Stimulated activated effector memory CD8-positive, alpha-beta T cell treated with anti-CD3 and anti-CD28 coated beads, Interleukin-12 subunit alpha, Interleukin-12 subunit beta, amount 100 ng/mL, for 72 hours (primary cell): ENCODE measurements at regions not wholly inside any gene's neighbourhood (a gene's known extent, or its start where the extent isn't known, plus 50 kb on each side); places are given as distances from the start of the nearest gene placed in this dataset.
"Not testable (repeated sequence)": the region's sequence is repeated elsewhere in the genome, so short reads cannot be mapped to it uniquely, and the experiment has no call there.

ENCODE experiments used
- ATAC-seq: fragments of 150-1000 bp; cut with Tn5 transposase; 2 replicates; pipeline ENCODE4 v1.10.0; 2021
- DNase-seq, 2 donors: peaks; one replicate each; pipeline ENCODE4 v3.0.0; 2021 to 2022; ENCODE audit warnings: low spot score in 2 of 2
- H3K27ac Mint-ChIP-seq: one replicate; pipeline ENCODE4 v1.8.0; 2022; ENCODE audit warnings: mild to moderate bottlenecking, mixed read lengths
- H3K36me3 Mint-ChIP-seq: one replicate; pipeline ENCODE4 v1.8.0; 2022; ENCODE audit warnings: mild to moderate bottlenecking, mixed read lengths
- H3K4me1 Mint-ChIP-seq: one replicate; pipeline ENCODE4 v1.8.0; 2022; ENCODE audit warnings: mixed read lengths
- H3K4me3 Mint-ChIP-seq: one replicate; pipeline ENCODE4 v1.8.0; 2022; ENCODE audit warnings: mild to moderate bottlenecking, mixed read lengths
- H3K9me3 Mint-ChIP-seq: one replicate; pipeline ENCODE4 v1.8.0; 2022; ENCODE audit warnings: mixed read lengths

- no peak for DNase-seq
- ATAC-seq: no peak
- H3K4me3 Mint-ChIP-seq: no peak overlapping the region
- H3K27ac Mint-ChIP-seq: no peak overlapping the region
- H3K9me3 Mint-ChIP-seq: peaks cover 9% of the 10 kb centered on the region
- H3K4me1 Mint-ChIP-seq: no peaks in the 10 kb centered on the region
- H3K36me3 Mint-ChIP-seq: no peaks in the 10 kb centered on the region
Measured at GRCh38 chr13:103931885-103932284, 865.7 kb upstream of the SLC10A2 start.

- DNase-seq (no peak), ATAC-seq (no peak)
- Mint-ChIP-seq H3K27ac (no peak overlapping the region), H3K36me3 (no peaks in the 10 kb centered on the region), H3K9me3 (peaks cover 9% of the 10 kb centered on the region), H3K4me3 (no peak overlapping the region), H3K4me1 (no peaks in the 10 kb centered on the region)
Measured at GRCh38 chr13:103931331-103931845, 865.2 kb upstream of the SLC10A2 start.

GRCh38 chr13:103926118-103926517 is 859.9 kb upstream of the SLC10A2 start:
- no peak for ATAC-seq
- DNase-seq: no peak
- H3K9me3 Mint-ChIP-seq: peaks cover 6% of the 10 kb centered on the region
- no peak overlapping the region for H3K4me3 Mint-ChIP-seq
- no peaks in the 10 kb centered on the region for H3K36me3 Mint-ChIP-seq
- H3K27ac Mint-ChIP-seq: no peak overlapping the region
- no peaks in the 10 kb centered on the region for H3K4me1 Mint-ChIP-seq

- H3K4me3 Mint-ChIP-seq: no peak overlapping the region
- peaks cover 5% of the 10 kb centered on the region for H3K9me3 Mint-ChIP-seq
- no peak overlapping the region for H3K27ac Mint-ChIP-seq
- no peaks in the 10 kb centered on the region for H3K4me1 Mint-ChIP-seq
- no peak for ATAC-seq
- DNase-seq: no peak
- H3K36me3 Mint-ChIP-seq: no peaks in the 10 kb centered on the region
Measured at GRCh38 chr13:103908911-103909310, 842.7 kb upstream of the SLC10A2 start.

GRCh38 chr13:103908274-103908673 is 842.1 kb upstream of the SLC10A2 start:
- H3K27ac Mint-ChIP-seq: no peak overlapping the region
- ATAC-seq: no peak

GRCh38 chr13:103903790-103904189 is 837.6 kb upstream of the SLC10A2 start:
- Mint-ChIP-seq H3K4me3 (no peak overlapping the region), H3K4me1 (no peaks in the 10 kb centered on the region), H3K27ac (no peak overlapping the region), H3K9me3 (peaks cover 2% of the 10 kb centered on the region), H3K36me3 (no peaks in the 10 kb centered on the region)
- ATAC-seq (no peak), DNase-seq (no peak)

More at GRCh38 chr13:103908274-103908673, 842.1 kb upstream of the SLC10A2 start:
- Mint-ChIP-seq H3K36me3 (no peaks in the 10 kb centered on the region), H3K4me3 (no peak overlapping the region), H3K9me3 (peaks cover 5% of the 10 kb centered on the region), H3K4me1 (no peaks in the 10 kb centered on the region)
- no peak for DNase-seq

GRCh38 chr13:103898481-103898880 is 832.3 kb upstream of the SLC10A2 start:
- no peak for DNase-seq
- H3K27ac Mint-ChIP-seq: no peak overlapping the region
- no peaks in the 10 kb centered on the region for H3K4me1 Mint-ChIP-seq
- H3K36me3 Mint-ChIP-seq: no peaks in the 10 kb centered on the region
- no peak overlapping the region for H3K4me3 Mint-ChIP-seq
- H3K9me3 Mint-ChIP-seq: peaks cover 3% of the 10 kb centered on the region
- ATAC-seq: no peak

- H3K36me3 Mint-ChIP-seq: no peaks in the 10 kb centered on the region
- peaks cover 3% of the 10 kb centered on the region for H3K9me3 Mint-ChIP-seq
- H3K4me3 Mint-ChIP-seq: no peak overlapping the region
- DNase-seq (no peak), ATAC-seq (no peak)
- no peak overlapping the region for H3K27ac Mint-ChIP-seq
- H3K4me1 Mint-ChIP-seq: no peaks in the 10 kb centered on the region
Measured at GRCh38 chr13:103895835-103896531, 829.8 kb upstream of the SLC10A2 start.

- peaks cover 3% of the 10 kb centered on the region for H3K9me3 Mint-ChIP-seq
- no peak for DNase-seq
- no peaks in the 10 kb centered on the region for H3K36me3 Mint-ChIP-seq
- no peak overlapping the region for H3K27ac Mint-ChIP-seq
- no peak overlapping the region for H3K4me3 Mint-ChIP-seq
- no peaks in the 10 kb centered on the region for H3K4me1 Mint-ChIP-seq
- no peak for ATAC-seq
Measured at GRCh38 chr13:103894626-103895025, 828.4 kb upstream of the SLC10A2 start.

- peaks cover 20% of the 10 kb centered on the region for H3K9me3 Mint-ChIP-seq
- no peaks in the 10 kb centered on the region for H3K4me1 Mint-ChIP-seq
- no peak overlapping the region for H3K4me3 Mint-ChIP-seq
- no peak for DNase-seq
- no peak overlapping the region for H3K27ac Mint-ChIP-seq
- no peak for ATAC-seq
- H3K36me3 Mint-ChIP-seq: no peaks in the 10 kb centered on the region
Measured at GRCh38 chr13:103884101-103884723, 818.0 kb upstream of the SLC10A2 start.

GRCh38 chr13:103883698-103884097 is 817.5 kb upstream of the SLC10A2 start:
- no peaks in the 10 kb centered on the region for H3K4me1 Mint-ChIP-seq
- no peak overlapping the region for H3K4me3 Mint-ChIP-seq
- no peaks in the 10 kb centered on the region for H3K36me3 Mint-ChIP-seq
- peaks cover 21% of the 10 kb centered on the region for H3K9me3 Mint-ChIP-seq
- DNase-seq: no peak
- no peak overlapping the region for H3K27ac Mint-ChIP-seq
- no peak for ATAC-seq

GRCh38 chr13:103883164-103883563 is 816.9 kb upstream of the SLC10A2 start:
- no peaks in the 10 kb centered on the region for H3K4me1 Mint-ChIP-seq
- DNase-seq: no peak
- no peak overlapping the region for H3K4me3 Mint-ChIP-seq
- H3K9me3 Mint-ChIP-seq: peaks cover 22% of the 10 kb centered on the region
- no peak for ATAC-seq
- no peak overlapping the region for H3K27ac Mint-ChIP-seq
- no peaks in the 10 kb centered on the region for H3K36me3 Mint-ChIP-seq

GRCh38 chr13:103880146-103880545 is 813.9 kb upstream of the SLC10A2 start:
- not testable (repeated sequence) for H3K4me1 Mint-ChIP-seq, H3K27ac Mint-ChIP-seq, ATAC-seq, H3K4me3 Mint-ChIP-seq, H3K36me3 Mint-ChIP-seq, DNase-seq
- H3K9me3 Mint-ChIP-seq: peaks cover 13% of the 10 kb centered on the region

GRCh38 chr13:103878891-103879605 is 812.8 kb upstream of the SLC10A2 start:
- Mint-ChIP-seq H3K4me1 (no peaks in the 10 kb centered on the region), H3K4me3 (no peak overlapping the region), H3K36me3 (no peaks in the 10 kb centered on the region), H3K27ac (no peak overlapping the region), H3K9me3 (peaks cover 11% of the 10 kb centered on the region)
- DNase-seq (no peak), ATAC-seq (no peak)

- ATAC-seq (no peak), DNase-seq (no peak)
- Mint-ChIP-seq H3K27ac (no peak overlapping the region), H3K36me3 (no peaks in the 10 kb centered on the region), H3K9me3 (peaks cover 10% of the 10 kb centered on the region), H3K4me1 (no peaks in the 10 kb centered on the region), H3K4me3 (no peak overlapping the region)
Measured at GRCh38 chr13:103876571-103876970, 810.4 kb upstream of the SLC10A2 start.

GRCh38 chr13:103873725-103874124 is 807.5 kb upstream of the SLC10A2 start:
- H3K36me3 Mint-ChIP-seq: no peaks in the 10 kb centered on the region
- peaks cover 9% of the 10 kb centered on the region for H3K9me3 Mint-ChIP-seq
- no peak for ATAC-seq
- no peak overlapping the region for H3K4me3 Mint-ChIP-seq
- no peaks in the 10 kb centered on the region for H3K4me1 Mint-ChIP-seq
- no peak overlapping the region for H3K27ac Mint-ChIP-seq
- no peak for DNase-seq
